Amygdala (tissue), 56 donors: ENCODE measurements at regions not wholly inside any gene's neighbourhood (a gene's known extent, or its start where the extent isn't known, plus 50 kb on each side); places are given as distances from the start of the nearest gene placed in this dataset.

Source experiments
- DNase-seq, 56 donors: peaks; one replicate each; lab custom pipeline; 2025; lab: John Stamatoyannopoulos, UW

DNA sequence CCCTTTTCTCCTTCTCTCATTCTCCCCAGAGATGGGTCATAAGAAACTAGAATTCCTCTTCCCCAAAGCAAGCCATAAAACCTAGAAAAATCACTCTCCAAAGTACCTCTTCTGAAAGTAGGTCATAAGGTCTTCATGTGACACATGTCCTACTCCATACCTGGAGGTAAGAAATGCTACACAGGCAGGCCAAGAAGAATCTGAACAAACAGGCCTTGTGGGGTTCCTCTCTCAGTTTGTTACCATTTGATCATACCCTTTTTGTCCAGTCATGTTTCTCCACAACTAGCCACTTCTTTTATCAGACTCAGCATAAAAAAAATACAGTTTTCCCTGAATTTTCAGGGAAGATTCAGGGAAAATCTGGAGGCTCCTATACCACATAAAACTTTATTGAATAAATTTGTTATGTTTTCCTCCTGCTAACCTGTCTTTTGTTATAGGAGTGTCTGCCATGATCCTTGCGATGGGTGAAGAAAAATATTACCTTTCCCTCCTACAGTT, 134.4 kb upstream of the LMO4 start:
- DNase-seq: no peak

DNA sequence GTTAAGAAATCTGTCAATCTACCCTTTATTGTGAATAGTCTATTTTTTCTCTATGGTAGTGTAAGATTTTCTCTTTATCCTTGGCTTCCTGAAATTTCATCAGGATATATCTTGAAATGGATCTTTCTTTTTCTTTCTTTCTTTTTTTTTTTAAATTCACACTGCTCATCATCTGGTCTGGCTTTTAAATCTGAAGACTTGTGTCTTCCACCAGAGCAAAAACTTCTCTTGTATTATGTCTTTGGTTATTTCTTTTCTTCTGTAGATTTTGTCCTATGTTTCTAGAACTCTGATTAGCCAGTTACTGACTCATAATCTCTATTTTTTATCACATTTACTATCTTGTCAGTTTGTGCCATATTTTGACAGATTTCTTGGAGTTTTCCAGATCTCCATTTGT, 133.8 kb upstream of the LMO4 start:
- DNase-seq: no peak

DNA sequence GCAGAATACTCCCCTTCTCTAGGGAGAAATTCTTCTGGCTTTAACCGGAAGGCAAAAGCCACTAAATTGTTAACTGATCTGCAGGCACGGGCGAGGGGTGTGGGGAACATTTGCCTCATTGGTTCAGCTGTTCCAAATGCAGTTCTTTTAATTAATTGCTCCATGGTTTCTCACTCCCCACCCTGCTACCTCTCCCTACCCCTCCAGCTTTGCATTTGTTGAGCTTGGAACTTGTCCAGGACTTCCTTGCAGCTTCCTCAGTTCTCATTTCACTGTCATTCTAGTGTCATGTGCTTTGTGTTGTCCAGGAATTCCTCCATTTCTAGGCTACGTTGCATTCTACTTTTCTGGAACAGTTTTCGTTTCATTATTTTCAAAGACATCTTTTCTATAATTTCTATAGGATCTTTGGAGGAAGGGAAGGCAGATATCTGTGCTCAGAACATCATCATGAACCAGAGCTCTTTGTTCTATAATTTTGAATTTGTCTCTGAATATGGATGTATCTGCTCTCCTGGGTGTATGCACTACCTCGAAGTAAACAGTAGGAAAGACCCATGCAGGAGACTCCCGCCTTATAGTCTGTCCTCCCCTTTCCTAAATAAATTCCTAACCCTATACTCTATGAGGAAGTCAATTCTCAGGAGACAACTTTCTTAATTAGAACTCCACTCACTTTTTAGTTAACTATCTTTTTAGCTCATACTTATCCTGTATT, 132.4 kb upstream of the LMO4 start:
- DNase-seq: no peak

DNA sequence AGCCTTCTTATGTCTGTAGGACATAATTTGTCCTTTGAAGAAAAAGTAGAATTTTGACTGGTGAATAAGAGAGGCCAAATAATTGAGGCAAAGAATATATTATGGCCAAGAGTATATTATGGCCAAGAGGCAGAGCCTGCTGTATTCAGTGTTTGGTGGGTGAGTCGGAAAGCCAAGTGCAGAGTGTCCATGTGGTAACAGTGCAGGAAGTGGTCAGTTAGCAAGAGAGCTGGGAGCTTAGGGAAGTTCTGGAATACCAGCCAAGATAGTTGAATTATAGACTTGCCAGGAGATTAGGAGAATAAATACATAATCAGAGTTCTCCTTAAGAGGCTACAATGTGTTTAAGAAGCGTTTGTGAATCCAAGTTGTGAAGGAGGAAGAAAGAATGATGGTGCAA, 131.5 kb upstream of the LMO4 start:
- no peak for DNase-seq

DNA sequence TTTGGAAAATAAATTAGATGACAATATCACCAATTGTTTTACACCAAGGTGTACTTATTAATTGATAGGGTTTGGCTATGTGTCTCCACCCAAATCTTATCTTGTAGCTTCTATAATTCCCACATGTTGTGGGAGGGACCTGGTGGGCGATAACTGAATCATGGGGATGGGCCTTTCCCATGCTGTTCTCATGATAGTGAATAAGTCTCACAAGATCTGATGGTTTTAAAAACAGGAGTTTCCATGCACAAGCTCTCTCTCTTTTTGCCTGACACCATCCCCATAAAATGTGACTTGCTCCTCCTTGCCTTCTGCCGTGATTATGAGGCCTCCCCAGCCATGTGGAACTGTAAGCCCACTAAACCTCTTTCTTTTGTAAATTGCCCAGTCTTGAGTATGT, 131.0 kb upstream of the LMO4 start:
- DNase-seq: no peak

DNA sequence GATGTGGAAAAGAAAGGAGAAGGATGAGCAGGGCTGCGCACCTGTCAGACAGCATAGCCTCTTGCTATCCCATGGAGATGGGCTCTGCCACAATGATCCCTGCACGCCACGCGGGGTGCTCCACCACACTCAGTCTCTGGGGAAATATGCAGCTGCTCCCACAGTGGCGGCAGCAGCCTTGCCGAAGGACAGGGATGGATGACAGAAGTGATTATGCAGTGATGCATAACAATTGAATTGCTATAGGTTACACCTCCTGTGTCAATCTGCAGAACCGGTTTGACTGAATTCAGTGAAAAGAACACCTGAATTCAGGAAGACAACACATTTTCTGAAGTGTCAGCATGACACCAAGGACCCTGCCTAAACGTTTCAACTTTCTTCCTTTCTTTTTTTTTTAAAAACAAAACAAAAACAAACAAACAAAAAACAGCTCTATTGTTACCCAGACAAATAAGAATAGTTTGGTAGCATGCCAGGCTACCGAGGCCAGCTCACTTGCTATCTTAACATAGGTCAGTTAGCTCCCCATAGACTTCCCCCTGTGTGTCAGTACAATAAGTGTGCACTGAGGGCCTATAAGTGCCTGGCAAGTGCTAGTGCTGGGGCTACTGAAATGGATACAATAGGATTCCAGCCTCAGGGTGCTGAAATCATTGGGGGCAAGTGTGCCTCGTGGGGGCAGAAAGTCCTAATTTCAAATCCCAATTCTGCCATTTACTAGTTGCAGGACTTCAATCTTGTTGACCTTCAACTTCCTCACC, 127.6 kb upstream of the LMO4 start:
- DNase-seq: no peak

DNA sequence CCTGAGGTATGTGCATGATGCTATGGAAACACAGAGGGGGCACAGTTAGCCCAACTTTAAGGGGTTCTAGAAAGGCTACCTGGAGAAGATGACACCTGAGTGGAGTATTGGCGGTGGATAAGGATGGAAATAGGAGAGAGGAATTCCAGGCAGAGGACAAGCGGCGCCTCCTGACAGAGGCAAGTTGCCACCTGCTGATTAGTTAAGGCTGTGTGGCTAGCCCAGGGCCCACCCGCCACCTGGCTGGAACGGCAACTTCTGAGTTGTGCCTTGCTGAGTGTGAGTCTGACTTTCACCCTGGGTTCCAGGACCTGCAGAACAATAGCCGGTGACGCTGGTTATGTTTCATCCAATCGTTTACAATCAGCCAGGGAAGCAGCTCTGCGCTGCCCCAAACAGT, 126.9 kb upstream of the LMO4 start:
- no peak for DNase-seq

DNA sequence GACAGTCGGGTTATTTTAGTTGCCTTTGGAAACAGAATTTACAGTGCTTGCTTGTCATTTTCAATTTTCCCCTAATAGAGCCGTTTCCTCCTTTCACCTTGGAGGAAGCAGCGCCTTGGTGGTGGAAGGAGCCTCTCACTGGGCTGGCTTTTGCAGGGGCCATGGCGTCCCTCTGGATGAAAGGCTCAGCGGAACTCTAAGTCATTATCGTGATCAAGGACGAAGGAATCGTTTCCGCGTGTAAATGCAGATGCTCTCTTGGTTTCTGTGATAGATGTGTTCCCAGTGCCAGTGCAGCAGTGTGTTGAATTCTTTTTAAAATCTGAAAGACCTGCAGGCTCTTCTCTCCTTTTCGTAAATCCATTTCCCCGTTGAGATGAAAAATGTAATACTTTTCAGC, 126.2 kb upstream of the LMO4 start:
- no peak for DNase-seq

DNA sequence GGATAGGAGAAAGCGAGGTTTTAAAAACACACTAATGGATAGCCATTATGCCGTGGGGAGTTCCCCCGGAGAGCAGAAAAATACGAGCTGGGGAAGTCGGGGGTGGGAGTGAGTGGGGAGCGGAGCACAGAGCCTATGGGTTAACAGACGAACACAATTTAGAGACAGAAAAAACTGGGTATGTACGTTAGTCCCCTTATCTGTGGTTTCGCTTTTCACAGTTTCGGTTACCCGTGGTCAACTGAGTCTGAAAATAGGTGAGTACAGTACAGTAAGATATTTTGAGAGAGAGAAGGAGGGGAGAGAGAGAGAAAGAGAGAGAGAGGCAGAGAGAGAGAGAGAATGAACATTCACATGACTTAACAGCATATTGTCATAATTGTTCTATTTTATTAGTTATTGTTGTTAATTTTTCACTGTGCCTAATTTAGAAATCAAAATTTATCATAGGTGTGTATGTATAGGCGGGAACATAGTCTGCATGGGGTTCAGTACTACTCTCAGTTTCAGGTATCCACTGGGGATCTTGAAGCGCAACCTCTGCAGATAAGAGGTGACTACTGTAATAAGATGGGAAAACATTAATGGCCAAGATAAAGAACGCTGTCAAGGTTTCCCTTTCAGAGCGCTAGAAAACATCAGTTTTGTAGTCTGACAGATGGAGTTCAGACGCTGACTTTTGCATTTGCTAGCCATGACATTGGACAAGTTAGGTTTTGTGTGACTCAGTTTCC, 125.6 kb upstream of the LMO4 start:
- no peak for DNase-seq

DNA sequence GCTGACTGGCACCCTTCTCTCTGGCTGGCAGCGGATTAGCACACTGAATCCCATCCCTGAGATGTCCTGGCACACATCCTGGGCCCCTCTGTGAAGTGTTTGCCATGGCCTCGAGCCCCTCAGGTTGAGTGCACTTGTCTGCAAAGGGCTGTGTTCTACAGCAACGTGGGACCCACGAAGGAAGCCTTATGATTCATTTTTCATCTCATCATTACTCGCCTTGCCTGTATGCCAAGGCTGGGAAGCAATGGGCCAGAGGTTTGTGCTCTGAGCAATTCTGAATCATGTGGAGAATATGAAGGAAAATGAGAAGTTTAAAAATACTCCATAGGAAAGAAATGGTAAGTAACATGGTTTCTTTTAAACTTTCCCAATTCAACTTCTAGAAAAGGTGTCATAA, 124.8 kb upstream of the LMO4 start:
- DNase-seq: no peak

DNA sequence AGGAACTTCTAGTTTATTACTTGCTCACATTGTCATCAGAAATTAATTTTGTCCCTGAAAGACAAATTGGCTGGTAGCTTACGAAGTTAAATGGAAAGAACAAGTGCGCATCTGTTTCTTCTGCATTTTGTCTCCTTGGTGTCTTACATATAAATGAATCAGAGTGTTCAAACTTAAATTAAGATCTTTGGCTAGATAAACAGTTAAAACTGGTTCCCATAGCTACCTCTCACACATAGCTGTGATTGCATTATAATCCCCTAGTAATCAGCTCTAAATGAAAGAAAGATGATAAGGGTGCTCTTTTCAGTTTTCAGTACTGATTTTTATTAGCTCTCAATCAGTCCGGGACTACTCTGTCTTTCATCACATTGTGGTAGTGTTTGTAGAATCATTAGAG, 124.2 kb upstream of the LMO4 start:
- DNase-seq: peak in 1 of 56 donors; percentile 14

DNA sequence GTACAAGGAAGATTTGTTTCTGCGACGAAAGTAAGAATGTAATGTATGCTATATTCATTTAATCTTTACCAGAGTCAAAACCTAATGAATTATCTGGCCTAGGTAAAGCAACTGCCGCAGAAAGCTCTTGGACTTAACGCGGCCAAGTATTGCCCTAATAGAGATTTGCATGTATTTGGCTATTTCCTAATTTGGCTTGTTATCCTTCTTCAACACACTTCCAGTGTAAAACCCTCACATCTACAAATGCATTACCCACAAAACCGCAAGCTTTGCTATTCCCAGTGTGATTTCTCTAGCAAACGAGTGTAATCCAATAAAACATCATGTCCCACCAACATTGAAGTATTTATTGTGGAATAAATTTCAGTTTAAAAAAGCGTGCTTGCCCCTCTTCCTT, 123.8 kb upstream of the LMO4 start:
- no peak for DNase-seq

DNA sequence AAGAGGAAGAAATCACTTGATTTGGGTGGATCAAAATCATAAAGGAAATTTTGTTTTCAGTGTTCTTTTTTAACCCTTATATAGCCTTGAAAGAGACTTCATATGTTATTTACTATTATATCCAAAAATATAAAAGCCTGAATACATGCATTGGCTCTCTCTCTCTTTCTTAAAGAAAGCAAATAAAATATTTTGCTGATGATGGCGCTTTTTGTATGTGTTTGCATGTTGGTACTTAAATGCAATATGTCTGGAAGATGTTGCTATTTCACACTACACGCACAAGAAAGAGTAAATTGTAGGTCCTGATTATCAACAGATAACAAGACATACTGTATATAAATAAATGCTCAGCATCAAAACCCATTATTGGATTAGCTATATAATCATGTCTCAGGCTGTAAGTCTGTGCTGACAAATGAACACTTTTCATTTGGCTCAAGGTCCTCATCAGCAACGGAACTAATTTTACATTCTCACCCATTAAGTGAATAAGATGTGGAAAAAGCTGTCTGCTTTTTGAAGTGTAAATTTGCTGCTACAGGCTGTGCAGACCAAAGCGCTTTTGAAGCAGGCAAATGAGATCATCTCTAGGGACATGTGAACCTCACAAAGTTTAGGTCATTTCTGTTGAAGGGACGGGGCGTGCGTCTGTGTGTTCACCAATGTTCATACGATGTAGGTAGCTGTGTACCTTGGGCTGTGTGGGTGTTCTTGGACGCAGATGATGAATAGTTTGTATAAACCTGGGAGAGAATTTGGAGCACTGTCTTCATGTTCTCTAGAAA, 122.4 kb upstream of the LMO4 start:
- DNase-seq: no peak

DNA sequence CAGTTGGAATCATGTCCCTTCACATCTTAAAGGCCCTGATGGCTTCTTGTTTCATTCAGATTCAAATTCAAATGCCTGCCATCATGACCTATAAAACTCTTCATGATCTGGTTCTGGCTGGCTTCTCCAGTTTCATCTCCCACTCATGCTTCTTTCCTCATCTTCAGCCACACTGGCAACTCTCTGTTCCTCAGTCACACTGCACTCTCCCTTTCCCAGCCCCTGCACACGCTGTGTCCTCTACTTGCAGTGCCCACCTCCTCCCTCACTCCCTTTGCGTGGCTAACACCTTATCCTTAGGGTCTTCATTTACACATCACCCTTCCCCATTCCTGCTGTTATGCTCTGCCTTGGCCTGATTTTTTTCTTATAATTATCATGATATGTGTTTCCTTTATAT, 120.6 kb upstream of the LMO4 start:
- no peak for DNase-seq

DNA sequence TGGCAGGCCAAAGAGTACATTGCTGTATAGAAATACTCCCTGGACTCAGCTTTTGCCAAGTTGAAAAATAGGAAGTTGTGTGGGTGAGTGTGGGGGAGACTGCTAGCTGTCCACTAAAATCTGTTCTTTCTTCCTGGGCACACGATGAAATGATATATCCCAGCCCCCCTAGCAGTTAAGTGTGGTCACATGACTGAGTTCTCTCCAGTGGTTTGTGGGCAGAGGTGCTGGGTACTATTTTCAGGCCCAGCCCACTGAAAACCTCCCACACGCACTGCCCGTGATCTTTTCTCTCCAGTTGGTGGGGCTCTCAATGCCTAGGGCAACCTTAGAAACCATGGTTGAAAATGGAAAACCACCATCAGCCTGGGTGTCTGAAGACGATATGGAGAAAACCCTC, 119.7 kb upstream of the LMO4 start:
- no peak for DNase-seq

DNA sequence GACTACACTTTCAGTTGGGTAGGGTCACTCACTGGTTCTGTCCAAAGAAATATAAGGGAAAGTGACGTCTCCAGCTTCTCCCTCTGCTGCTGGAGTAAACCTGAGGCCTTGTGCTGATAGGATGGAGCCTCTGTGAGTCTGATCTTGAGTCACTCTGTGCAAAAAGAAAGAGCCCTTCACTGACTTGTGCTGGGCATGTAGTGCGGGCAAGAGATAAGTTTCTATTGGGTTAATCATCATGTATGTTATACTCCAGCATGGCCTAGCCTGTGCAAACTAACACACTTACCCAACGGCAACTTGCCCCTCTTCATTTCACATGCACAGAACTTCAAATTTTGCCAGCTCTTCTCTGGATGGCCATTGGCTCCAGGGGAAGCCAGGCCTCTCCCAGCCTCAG, 118.5 kb upstream of the LMO4 start:
- no peak for DNase-seq

DNA sequence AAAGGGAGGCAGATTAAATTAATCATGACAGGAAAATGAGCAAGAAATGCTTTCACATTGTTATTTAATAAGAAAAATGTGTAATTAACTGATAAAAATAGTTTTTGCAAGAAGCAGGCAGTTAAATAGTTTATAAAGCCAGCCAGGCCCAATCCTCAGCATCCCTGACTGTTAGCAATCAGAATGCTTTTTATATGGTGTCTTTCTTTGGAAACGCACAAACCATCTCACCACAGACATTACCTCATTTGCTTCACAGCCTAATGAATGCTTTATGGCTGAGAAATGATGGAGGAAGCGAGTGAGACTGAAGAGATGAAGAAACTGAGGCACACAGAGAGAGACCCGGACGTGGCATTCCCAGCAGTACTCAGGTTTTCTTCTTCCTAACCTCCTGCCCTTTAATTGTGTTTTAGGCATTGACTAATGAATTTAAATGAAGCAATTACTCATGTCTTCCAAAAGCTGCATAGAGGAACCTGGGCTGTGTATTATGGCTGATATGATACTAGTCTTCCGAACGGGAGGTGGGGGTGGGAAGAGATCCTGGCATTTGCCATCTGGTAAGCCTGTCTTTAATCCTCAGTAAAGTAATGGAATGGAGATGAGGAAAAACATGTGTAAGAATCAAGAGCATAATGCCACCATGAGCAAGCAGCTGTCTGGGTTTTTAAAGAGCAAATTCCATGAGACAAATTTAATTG, 116.1 kb upstream of the LMO4 start:
- DNase-seq: no peak

DNA sequence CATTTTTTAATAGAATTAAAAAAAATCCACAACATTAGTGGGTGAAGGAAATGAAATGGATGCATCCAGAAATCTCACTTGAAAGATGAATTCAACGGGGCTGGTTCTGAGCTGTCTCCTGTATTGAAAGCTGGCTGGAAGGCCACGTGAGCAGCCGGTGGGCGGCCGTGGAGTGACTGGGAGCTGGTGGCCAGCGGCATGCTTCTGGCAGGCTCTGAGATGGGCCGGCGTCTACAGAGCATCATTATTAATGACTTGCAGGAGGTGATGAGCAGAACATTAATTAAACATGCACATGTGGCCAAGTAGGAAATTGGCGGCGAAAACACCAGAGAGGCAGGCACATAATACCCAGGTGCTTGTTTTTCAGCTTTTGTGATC, 115.6 kb upstream of the LMO4 start:
- peak in 12 of 56 donors; percentile 2 to 26 (median 6) for DNase-seq

DNA sequence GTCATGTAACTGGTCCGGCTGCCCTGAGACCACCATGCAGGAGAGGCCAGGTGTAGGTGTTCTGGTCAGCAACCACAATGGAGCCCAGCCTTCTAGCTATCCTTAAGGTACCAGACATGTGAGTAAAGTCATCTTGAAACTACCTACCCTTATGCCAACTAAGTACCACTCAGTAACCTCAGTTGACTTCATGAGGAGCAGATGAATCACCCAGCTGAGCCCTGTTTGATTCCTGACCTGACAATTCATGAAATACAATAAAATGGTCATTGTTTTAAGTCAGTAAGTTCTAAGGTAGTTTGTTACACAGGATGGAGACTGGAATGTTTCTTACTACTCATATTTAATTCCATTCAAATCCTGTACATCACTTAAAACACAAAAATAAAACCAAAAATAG, 113.1 kb upstream of the LMO4 start:
- no peak for DNase-seq

DNA sequence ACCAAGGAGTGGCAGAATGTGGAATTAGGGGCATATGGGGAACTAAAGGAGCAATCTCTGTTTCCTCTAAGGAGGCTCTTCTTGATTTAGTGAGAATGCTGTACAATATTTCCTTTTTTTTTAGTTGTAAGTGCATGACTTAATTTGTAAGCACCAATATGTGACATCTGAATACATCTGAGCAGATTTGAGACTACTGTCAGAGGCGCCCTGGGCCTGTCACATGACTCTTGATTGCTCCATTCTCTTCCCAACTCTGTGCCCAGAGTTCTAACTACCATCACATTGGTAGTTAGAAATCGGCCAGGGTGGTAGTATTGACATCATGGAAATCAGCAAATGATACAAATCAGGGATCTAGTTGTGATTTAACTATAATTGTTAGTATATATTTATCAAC, 110.1 kb upstream of the LMO4 start:
- no peak for DNase-seq
